GM06990 (cell line): ENCODE measurements at regions not wholly inside any gene's neighbourhood (a gene's known extent, or its start where the extent isn't known, plus 50 kb on each side); places are given as distances from the start of the nearest gene placed in this dataset.

Source experiments
- DNase-seq: peaks from one replicate; pipeline ENCODE4 v3.0.0-alpha.2; 2011; ENCODE audit not compliant: insufficient read length; ENCODE audit errors: extremely low read depth
- H3K27me3 ChIP-seq: replicated peaks from 2 replicates; pipeline ENCODE4 v1.6.0; 2011; ENCODE audit warnings: low read length; ENCODE audit not compliant: control insufficient read depth, insufficient read depth
- H3K36me3 ChIP-seq: 2 replicates; pipeline ENCODE4 v1.5.1; 2011; ENCODE audit warnings: low read length; ENCODE audit not compliant: control insufficient read depth, insufficient read depth
- H3K4me3 ChIP-seq: replicated peaks from 2 replicates; pipeline ENCODE4 v1.5.1; 2011; ENCODE audit warnings: low read depth, mild to moderate bottlenecking, control low read depth, low read length
- CTCF ChIP-seq: IDR thresholded peaks from 2 replicates; pipeline ENCODE4 v1.5.1; 2011; ENCODE audit warnings: low read length, control low read depth, mild to moderate bottlenecking, inconsistent platforms; ENCODE audit not compliant: insufficient read depth, poor library complexity, severe bottlenecking

DNA sequence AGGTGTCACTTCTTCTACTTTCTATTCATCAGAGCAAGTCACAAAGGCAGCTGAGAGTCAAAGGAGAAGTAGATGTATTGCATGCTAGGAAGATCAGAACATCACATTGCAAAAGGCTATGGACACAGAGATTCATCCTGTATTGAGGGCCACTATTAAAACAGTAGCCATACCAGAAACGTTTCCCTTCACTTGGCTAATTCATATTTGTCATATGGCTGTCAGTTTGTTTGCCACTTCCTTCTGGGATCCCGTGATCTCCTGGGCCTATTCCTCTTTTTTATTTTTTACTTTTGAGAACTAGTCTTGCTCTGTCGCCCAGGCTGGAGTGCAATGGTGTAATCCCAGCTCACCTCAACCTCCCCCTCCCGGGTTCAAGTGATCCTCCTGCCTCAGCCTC lies 184.0 kb upstream of the SATB1 start:
- H3K4me3 ChIP-seq, result no peak overlapping the region
- TF ChIP-seq CTCF, result no peak
- no peaks in the 10 kb centered on the region for H3K27me3 ChIP-seq

GRCh38 chr3:18597919-18598318 lies 172.8 kb upstream of the SATB1 start:
- Histone ChIP-seq H3K27me3 (no peaks in the 10 kb centered on the region), H3K4me3 (no peak overlapping the region), H3K36me3 (no peaks in the 10 kb centered on the region)
- no peak for DNase-seq
- no peak for TF ChIP-seq CTCF

More for the DNA sequence above, 184.0 kb upstream of the SATB1 start:
- H3K36me3 ChIP-seq, result no peaks in the 10 kb centered on the region
- no peak for DNase-seq

DNA sequence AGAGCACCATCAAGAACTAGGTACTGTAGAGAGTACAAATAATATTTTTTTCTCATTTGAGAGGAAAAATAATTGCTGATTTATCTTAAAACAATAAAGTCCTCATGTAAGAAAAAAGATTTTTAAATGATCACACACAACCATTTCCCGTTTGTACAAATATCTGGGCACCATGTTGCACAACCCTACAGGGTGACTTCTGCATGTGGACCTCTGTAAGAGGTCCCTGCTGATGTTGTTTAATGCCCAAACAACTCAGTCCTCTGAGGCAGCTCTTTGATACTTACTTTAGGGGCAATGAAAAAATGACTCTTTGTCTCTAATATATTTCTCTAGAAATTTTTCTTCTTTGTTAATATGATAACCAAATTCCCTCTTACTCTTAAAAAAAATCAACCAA lies 168.1 kb upstream of the SATB1 start:
- no peak for DNase-seq
- no peak for TF ChIP-seq CTCF
- H3K36me3 ChIP-seq, result no peaks in the 10 kb centered on the region

GRCh38 chr3:18591120-18591519 lies 166.0 kb upstream of the SATB1 start:
- Histone ChIP-seq H3K4me3 (no peak overlapping the region), H3K36me3 (no peaks in the 10 kb centered on the region), H3K27me3 (no peaks in the 10 kb centered on the region)
- no peak for DNase-seq
- TF ChIP-seq CTCF, result no peak

More for the DNA sequence above, 168.1 kb upstream of the SATB1 start:
- H3K4me3 ChIP-seq, result no peak overlapping the region
- H3K27me3 ChIP-seq, result no peaks in the 10 kb centered on the region

DNA sequence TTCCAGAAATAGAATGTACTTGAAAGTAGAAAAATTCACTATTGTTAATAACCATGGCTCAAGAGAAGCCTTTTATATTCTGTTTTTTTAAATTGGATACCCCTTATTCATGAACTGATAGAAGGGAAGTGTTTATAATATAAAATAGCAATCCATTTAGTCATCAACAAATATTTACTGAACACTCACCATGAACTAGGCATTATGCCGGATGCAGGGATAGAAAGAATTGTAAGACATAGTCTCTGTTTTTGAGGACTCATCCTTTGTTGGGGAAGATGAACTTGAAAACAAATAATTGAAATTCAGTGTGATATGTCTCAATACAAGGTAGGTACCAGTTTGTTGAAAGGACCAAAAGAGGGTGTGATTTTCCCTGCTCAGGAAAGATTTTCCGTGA lies 160.9 kb upstream of the SATB1 start:
- no peak for TF ChIP-seq CTCF
- Histone ChIP-seq H3K36me3 (no peaks in the 10 kb centered on the region), H3K4me3 (no peak overlapping the region), H3K27me3 (no peaks in the 10 kb centered on the region)
- no peak for DNase-seq
